Vagina (tissue), 2 donors: ENCODE measurements at regions not wholly inside any gene's neighbourhood (a gene's known extent, or its start where the extent isn't known, plus 50 kb on each side); places are given as distances from the start of the nearest gene placed in this dataset.

Source experiments
- POLR2AphosphoS5 ChIP-seq, 2 donors: sonication (generic); formaldehyde crosslinking; IDR thresholded peaks; one replicate each; pipeline ENCODE4 v1.9.0; 2017; ENCODE audit warnings: antibody characterized with exemption in 2 of 2, mild to moderate bottlenecking in 2 of 2, low read depth in 1 of 2; ENCODE audit not compliant: insufficient read depth in 1 of 2
- TF ChIP-seq, protein P1 (sequence below), 3 experiments: fragments of 450-650 bp in 2 of 3; fragments of 200-600 bp in 1 of 3; sonication (generic) in 1 of 3; IDR thresholded peaks; one replicate each; pipeline ENCODE4 v1.5.1; 2017 to 2019; ENCODE audit warnings: antibody characterized with exemption in 3 of 3, mild to moderate bottlenecking in 2 of 3, moderate library complexity in 2 of 3

DNA sequence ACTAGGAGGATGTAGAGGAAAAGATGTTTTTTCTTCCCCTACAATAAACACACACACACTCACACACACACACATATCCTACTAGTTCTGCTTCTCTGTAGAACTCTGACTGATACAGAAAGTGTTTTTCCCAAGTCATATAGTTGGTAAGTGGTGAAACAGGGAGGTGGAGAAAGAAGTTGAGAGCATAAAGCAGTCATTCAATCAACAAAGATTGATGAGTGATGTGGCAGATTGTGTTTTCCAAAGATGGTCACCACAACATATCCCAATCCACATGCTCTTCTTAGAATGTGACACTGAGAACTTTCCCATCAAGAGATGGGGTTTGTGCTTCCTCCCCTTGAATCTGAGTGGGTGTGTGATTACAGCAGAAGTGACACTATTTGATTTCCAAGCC is 123.4 kb upstream of the ATP6AP2 start:
- TF ChIP-seq, protein P1, sequence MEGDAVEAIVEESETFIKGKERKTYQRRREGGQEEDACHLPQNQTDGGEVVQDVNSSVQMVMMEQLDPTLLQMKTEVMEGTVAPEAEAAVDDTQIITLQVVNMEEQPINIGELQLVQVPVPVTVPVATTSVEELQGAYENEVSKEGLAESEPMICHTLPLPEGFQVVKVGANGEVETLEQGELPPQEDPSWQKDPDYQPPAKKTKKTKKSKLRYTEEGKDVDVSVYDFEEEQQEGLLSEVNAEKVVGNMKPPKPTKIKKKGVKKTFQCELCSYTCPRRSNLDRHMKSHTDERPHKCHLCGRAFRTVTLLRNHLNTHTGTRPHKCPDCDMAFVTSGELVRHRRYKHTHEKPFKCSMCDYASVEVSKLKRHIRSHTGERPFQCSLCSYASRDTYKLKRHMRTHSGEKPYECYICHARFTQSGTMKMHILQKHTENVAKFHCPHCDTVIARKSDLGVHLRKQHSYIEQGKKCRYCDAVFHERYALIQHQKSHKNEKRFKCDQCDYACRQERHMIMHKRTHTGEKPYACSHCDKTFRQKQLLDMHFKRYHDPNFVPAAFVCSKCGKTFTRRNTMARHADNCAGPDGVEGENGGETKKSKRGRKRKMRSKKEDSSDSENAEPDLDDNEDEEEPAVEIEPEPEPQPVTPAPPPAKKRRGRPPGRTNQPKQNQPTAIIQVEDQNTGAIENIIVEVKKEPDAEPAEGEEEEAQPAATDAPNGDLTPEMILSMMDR (IDR thresholded peaks at IDR 0.05), result no peak
- TF ChIP-seq POLR2AphosphoS5 (IDR thresholded peaks at IDR 0.05; ENCODE audit: insufficient read depth in 1 of 2, low read depth in 1 of 2), result no peak
